ENCODE measurements at regions not wholly inside any gene's neighbourhood (a gene's known extent, or its start where the extent isn't known, plus 50 kb on each side); places are given as distances from the start of the nearest gene placed in this dataset.

GRCh38 chr10:36416513-36416912 is 708.9 kb upstream of the ANKRD30A start:
- H3K4me3 ChIP-seq, result no peak overlapping the region
- RAD21 ChIA-PET (ENCODE audit: unreplicated experiment), result no interaction called here
- no peak for FAIRE-seq
- POLR2A ChIA-PET, result no interaction called here
- no peak overlapping the region for H3K9ac ChIP-seq (ENCODE audit: control insufficient read depth, insufficient read depth, low read length)
- TF ChIP-seq GABPA (IDR thresholded peaks at IDR 0.05; ENCODE audit: low read depth) (no peak), ATF3 (IDR thresholded peaks at IDR 0.05; ENCODE audit: borderline replicate concordance, extremely low read depth, low read depth, low read length) (no peak), TCF7 (IDR thresholded peaks at IDR 0.05; ENCODE audit: borderline replicate concordance) (no peak), STAT1 (conservative IDR thresholded peaks at IDR 0.05) (no peak), ZBED1 (IDR thresholded peaks at IDR 0.05; ENCODE audit: borderline replicate concordance) (no peak), BHLHE40 (IDR thresholded peaks at IDR 0.05; ENCODE audit: borderline replicate concordance in 1 of 2, low read depth in 2 of 2, low read length in 1 of 2) (no peak), SMARCA5 (IDR thresholded peaks at IDR 0.05) (no peak), CHD2 (IDR thresholded peaks at IDR 0.05; ENCODE audit: borderline replicate concordance, low read depth, low read length) (no peak), NR2C2 (IDR thresholded peaks at IDR 0.05; ENCODE audit: borderline replicate concordance, control insufficient read depth, insufficient read length, low read depth) (no peak), JUNB (IDR thresholded peaks at IDR 0.05) (no peak), ETV6 (conservative IDR thresholded peaks at IDR 0.05 in 1 of 2, IDR thresholded peaks at IDR 0.05 in 1 of 2; ENCODE audit: borderline replicate concordance in 1 of 2, low read depth in 1 of 2) (no peak), MYC (IDR thresholded peaks at IDR 0.05; ENCODE audit: insufficient read depth, insufficient read length, insufficient replicate concordance, low read length, severe bottlenecking) (no peak), SIN3A (IDR thresholded peaks at IDR 0.05; ENCODE audit: low read depth, low read length) (no peak), RUNX3 (IDR thresholded peaks at IDR 0.05; ENCODE audit: low read length) (no peak), KAT2A (conservative IDR thresholded peaks at IDR 0.05; ENCODE audit: control insufficient read depth, low read depth, low read length) (no peak), MLLT1 (IDR thresholded peaks at IDR 0.05) (no peak), TCF3 (IDR thresholded peaks at IDR 0.05; ENCODE audit: borderline replicate concordance, insufficient read depth, low read depth, low read length) (no peak), ZZZ3 (IDR thresholded peaks at IDR 0.05; ENCODE audit: control insufficient read depth, insufficient read length, low read depth) (no peak), CTCF (IDR thresholded peaks at IDR 0.05 in 2 of 3, conservative IDR thresholded peaks at IDR 0.05 in 1 of 3; ENCODE audit: control insufficient read depth in 2 of 3, extremely low read depth in 1 of 3, insufficient read depth in 1 of 3, low read depth in 3 of 3, low read length in 3 of 3) (no peak)
- no peaks in the 10 kb centered on the region for H3K79me2 ChIP-seq (ENCODE audit: control insufficient read depth, insufficient read depth, low read length)
- H3K4me1 ChIP-seq (ENCODE audit: control insufficient read depth, insufficient read depth, low read length), result no peaks in the 10 kb centered on the region
- ATAC-seq, result no peak
- H4K20me1 ChIP-seq (ENCODE audit: control insufficient read depth, insufficient read depth), result no peaks in the 10 kb centered on the region
- no peak overlapping the region for H3K4me2 ChIP-seq (ENCODE audit: control insufficient read depth, insufficient read depth)
- no peaks in the 10 kb centered on the region for H3K9me3 ChIP-seq (replicated peaks; ENCODE audit: control insufficient read depth, insufficient read depth, low read length)
- in situ Hi-C loops (cut with MboI) (no loop called here), intact Hi-C loops (cut with micrococcal nuclease; ENCODE audit: unreplicated experiment) (no loop called here)
- H2AFZ ChIP-seq (ENCODE audit: control insufficient read depth, low read depth, low read length), result no peak overlapping the region
- no peak overlapping the region for H3K27ac ChIP-seq (ENCODE audit: control insufficient read depth, insufficient read depth)
- no peak for DNase-seq (ENCODE audit: low read depth, low spot score)
- CTCF ChIA-PET, result no interaction called here
- WGBS (ENCODE audit: insufficient coverage, insufficient replicate concordance, low lambda C conversion rate, missing lambda C conversion rate), result 8% methylated on average over 1 of the region's 1 CpG
- no peaks in the 10 kb centered on the region for H3K27me3 ChIP-seq (replicated peaks in 1 of 2; ENCODE audit: control insufficient read depth in 2 of 2, insufficient read depth in 2 of 2, low read length in 1 of 2)
- SMC1A ChIA-PET (ENCODE audit: uncharacterized antibody, unreplicated experiment), result no interaction called here
- no TSS peak for BruUV-seq (replicated peaks)
- no peaks in the 10 kb centered on the region for H3K36me3 ChIP-seq (ENCODE audit: control insufficient read depth in 2 of 2, insufficient read depth in 2 of 2, low read length in 1 of 2)
